Endothelial cell of umbilical vein (primary cell): ENCODE measurements at regions not wholly inside any gene's neighbourhood (a gene's known extent, or its start where the extent isn't known, plus 50 kb on each side); places are given as distances from the start of the nearest gene placed in this dataset.

Experiments used
- BruUV-seq: library from RNA; stranded (reverse); fragments of 400-500 nt; replicated peaks from 2 replicates; lab custom pipeline; 2021; lab: Mats Ljungman, UMichigan
- CTCF ChIA-PET: fragments of 300-600, 350-600 bp; sonication (Branson Sonifier 250); formaldehyde crosslinking; loops from one replicate; lab custom pipeline; 2021; ENCODE audit warnings: antibody characterized with exemption, inconsistent platforms; lab: Charles Lee
- POLR2A ChIA-PET: fragments of 300-600, 350-600 bp; sonication (Branson Sonifier 250); formaldehyde crosslinking; loops from one replicate; lab custom pipeline; 2021; ENCODE audit warnings: antibody characterized with exemption, inconsistent platforms; lab: Charles Lee
- DNase-seq: peaks from one replicate; pipeline ENCODE4 v3.0.0-alpha.2; 2011; ENCODE audit warnings: low read depth, low spot score
- FAIRE-seq: peaks from 2 replicates; lab custom pipeline; 2011; peaks lifted over from hg19 to GRCh38; lab: Jason Lieb, UNC
- H2AFZ ChIP-seq: 2 replicates; pipeline ENCODE4 v1.6.0; 2012; ENCODE audit warnings: low read depth, low read length, control low read depth, inconsistent platforms
- H3K27ac ChIP-seq: 2 replicates; pipeline ENCODE4 v1.5.1; 2011; ENCODE audit warnings: low read depth, mild to moderate bottlenecking, control low read depth, low read length, moderate library complexity; ENCODE audit not compliant: insufficient read depth
- H3K27me3 ChIP-seq, 2 experiments: 2 replicates each; pipeline versions ENCODE4 v1.6.0 to v1.6.1; 2011; ENCODE audit warnings: low read length in 2 of 2, mixed read lengths in 1 of 2; ENCODE audit not compliant: control insufficient read depth in 2 of 2, insufficient read depth in 2 of 2
- H3K36me3 ChIP-seq, 2 experiments: 2 replicates in 1 of 2; 3 replicates in 1 of 2; pipeline ENCODE4 v1.5.1; 2011; ENCODE audit warnings: low read length in 2 of 2, mild to moderate bottlenecking in 1 of 2, moderate library complexity in 1 of 2; ENCODE audit not compliant: control insufficient read depth in 2 of 2, insufficient read depth in 2 of 2; ENCODE audit errors: extremely low read depth in 1 of 2
- H3K4me1 ChIP-seq: 3 replicates; pipeline ENCODE4 v1.5.1; 2011; ENCODE audit warnings: mild to moderate bottlenecking, low read length; ENCODE audit not compliant: control insufficient read depth, insufficient read depth; ENCODE audit errors: extremely low read depth
- H3K4me2 ChIP-seq: 2 replicates; pipeline ENCODE4 v1.6.1; 2011; ENCODE audit warnings: low read length, control low read depth, mixed read lengths; ENCODE audit not compliant: insufficient read depth
- H3K4me3 ChIP-seq, 3 experiments: fragments of 200-600 bp in 1 of 3; sonication (generic), shearing (Covaris generic) in 1 of 3; replicated peaks in 1 of 3; 2 replicates each; pipeline ENCODE4 v1.5.1; 2011 to 2016; ENCODE audit warnings: control low read depth in 3 of 3, low read length in 3 of 3, mild to moderate bottlenecking in 2 of 3, inconsistent platforms in 1 of 3, low read depth in 1 of 3, moderate library complexity in 1 of 3; ENCODE audit not compliant: insufficient read depth in 1 of 3
- H3K79me2 ChIP-seq: 2 replicates; pipeline ENCODE4 v1.6.0; 2012; ENCODE audit warnings: low read length, inconsistent platforms; ENCODE audit not compliant: control insufficient read depth, insufficient read depth
- H3K9ac ChIP-seq: replicated peaks from 2 replicates; pipeline ENCODE3; 2011; ENCODE audit warnings: low read length, control low read depth; ENCODE audit not compliant: insufficient read depth; ENCODE audit errors: extremely low read depth
- H3K9me1 ChIP-seq: replicated peaks from 3 replicates; pipeline ENCODE4 v1.6.0; 2011; ENCODE audit warnings: mild to moderate bottlenecking, low read length; ENCODE audit not compliant: control insufficient read depth, insufficient read depth; ENCODE audit errors: extremely low read depth
- H3K9me3 ChIP-seq: replicated peaks from 2 replicates; pipeline ENCODE4 v1.5.1; 2012; ENCODE audit warnings: low read length, inconsistent platforms; ENCODE audit not compliant: control insufficient read depth, insufficient read depth
- H4K20me1 ChIP-seq: replicated peaks from 2 replicates; pipeline ENCODE3; 2011; ENCODE audit warnings: mild to moderate bottlenecking, low read length; ENCODE audit not compliant: control insufficient read depth, insufficient read depth; ENCODE audit errors: extremely low read depth
- EZH2 ChIP-seq: IDR thresholded peaks from 2 replicates; pipeline ENCODE4 v1.6.1; 2012; ENCODE audit warnings: borderline replicate concordance, low read depth, mild to moderate bottlenecking, moderate library complexity, low read length, inconsistent platforms; ENCODE audit not compliant: severe bottlenecking
- FOS ChIP-seq: IDR thresholded peaks from 2 replicates; pipeline ENCODE4 v1.6.1; 2011; ENCODE audit warnings: mild to moderate bottlenecking, low read length, moderate library complexity, borderline replicate concordance; ENCODE audit not compliant: insufficient read depth
- GATA2 ChIP-seq: IDR thresholded peaks from 2 replicates; pipeline ENCODE4 v1.7.0; 2011; ENCODE audit warnings: low read depth, mild to moderate bottlenecking, moderate library complexity, mixed read lengths, low read length; ENCODE audit not compliant: insufficient read length, insufficient read depth
- JUN ChIP-seq: IDR thresholded peaks from 2 replicates; pipeline ENCODE4 v1.6.1; 2011; ENCODE audit warnings: borderline replicate concordance, low read depth; ENCODE audit not compliant: insufficient read length, insufficient read depth
- MYC ChIP-seq: IDR thresholded peaks from one replicate; pipeline ENCODE4 v1.6.1; 2011; ENCODE audit warnings: mild to moderate bottlenecking, low read depth, low read length
- POLR2A ChIP-seq: IDR thresholded peaks from 2 replicates; pipeline ENCODE4 v1.6.1; 2012; ENCODE audit warnings: low read depth, mild to moderate bottlenecking, control low read depth, low read length
- POLR2AphosphoS5 ChIP-seq: IDR thresholded peaks from 2 replicates; pipeline ENCODE4 v1.6.1; 2012; ENCODE audit warnings: low read depth, mild to moderate bottlenecking, control low read depth, low read length, moderate library complexity; ENCODE audit not compliant: insufficient read depth
- dilution Hi-C: fragments of 300-500 bp; cut with MboI; formaldehyde crosslinking; loops from one replicate; pipeline ENCODE4 v1.15.0; 2019; ENCODE audit warnings: low sequenced_read_pairs; ENCODE audit not compliant: extremely low pct_ligation_motif_present
- intact Hi-C: fragments of 100-400 bp; cut with micrococcal nuclease; formaldehyde crosslinking; loops from one replicate; pipeline ENCODE4 v1.10.0; 2022
- TF ChIP-seq, protein P1 (sequence below): IDR thresholded peaks from 2 replicates; pipeline ENCODE4 v1.6.1; 2011; ENCODE audit not compliant: insufficient read depth, insufficient read length
- TF ChIP-seq, protein P2 (sequence below), 2 donors: IDR thresholded peaks; 1 replicate in 1 of 2; 2 replicates in 1 of 2; pipeline ENCODE4 v1.5.1; 2011; ENCODE audit warnings: low read length in 2 of 2, mild to moderate bottlenecking in 2 of 2, moderate library complexity in 2 of 2, control low read depth in 1 of 2, inconsistent platforms in 1 of 2, low read depth in 1 of 2; ENCODE audit not compliant: insufficient read depth in 1 of 2; ENCODE audit errors: extremely low read depth in 1 of 2

DNA sequence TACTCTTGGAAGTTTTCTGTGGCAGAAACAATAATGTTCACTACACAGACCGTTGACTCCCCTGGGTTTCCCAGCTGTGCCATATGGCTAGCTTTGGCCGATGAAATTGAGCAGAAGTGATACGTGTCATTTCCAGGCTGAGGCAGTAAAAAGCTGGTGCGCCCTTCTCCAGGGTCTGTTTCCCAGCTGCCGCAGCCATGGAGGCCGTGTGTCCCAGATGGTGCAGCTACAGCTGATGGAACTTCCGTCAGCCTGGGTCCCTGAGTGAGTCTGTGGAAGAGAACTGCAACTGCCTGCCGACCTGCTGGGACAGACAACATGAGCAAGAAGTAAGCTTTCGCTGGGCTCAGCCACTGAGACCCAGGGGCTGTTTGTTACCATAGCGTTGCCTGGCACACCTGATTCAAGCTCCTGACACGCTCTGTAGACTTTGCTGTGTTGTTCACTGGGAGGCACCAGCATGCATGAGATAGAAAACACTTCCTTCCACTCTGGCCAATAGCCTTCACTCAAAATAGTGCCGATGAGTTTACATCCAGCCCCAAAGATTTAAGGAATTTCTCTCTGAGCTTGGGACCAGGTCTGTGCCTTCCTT lies 116.3 kb upstream of the SLC25A33 start:
- H3K27ac ChIP-seq: no peak overlapping the region
- FAIRE-seq (no peak), DNase-seq (no peak)
- intact Hi-C loops (no loop called here), dilution Hi-C loops (no loop called here)
- H3K36me3 ChIP-seq: no peaks in the 10 kb centered on the region
- H3K4me2 ChIP-seq: no peak overlapping the region
- peaks cover 0 to 2% of the 10 kb centered on the region in 2 experiments for H3K27me3 ChIP-seq
- H3K4me3 ChIP-seq: no peak overlapping the region
- no peak overlapping the region for H3K9ac ChIP-seq
- no peak for TF ChIP-seq FOS
- TF ChIP-seq POLR2AphosphoS5: no peak
- no peak for TF ChIP-seq EZH2
- no peak for TF ChIP-seq POLR2A
- H3K4me1 ChIP-seq: no peaks in the 10 kb centered on the region
- ChIA-PET POLR2A (interaction anchor here (1.3 kb wide), 1 partner anchor 18 kb away, joined by 8 read pairs; no protein-coding TSS in a partner anchor), CTCF (interaction anchor here (0.5 to 2.6 kb wide), 6 partner anchors 9 to 68 kb away, joined by 3 to 5 read pairs (median 4); no protein-coding TSS in a partner anchor)
- no peaks in the 10 kb centered on the region for H3K9me3 ChIP-seq
- H4K20me1 ChIP-seq: no peaks in the 10 kb centered on the region
- no peaks in the 10 kb centered on the region for H3K79me2 ChIP-seq
- no peak overlapping the region for H2AFZ ChIP-seq
- BruUV-seq: no TSS peak
- no peaks in the 10 kb centered on the region for H3K9me1 ChIP-seq

DNA sequence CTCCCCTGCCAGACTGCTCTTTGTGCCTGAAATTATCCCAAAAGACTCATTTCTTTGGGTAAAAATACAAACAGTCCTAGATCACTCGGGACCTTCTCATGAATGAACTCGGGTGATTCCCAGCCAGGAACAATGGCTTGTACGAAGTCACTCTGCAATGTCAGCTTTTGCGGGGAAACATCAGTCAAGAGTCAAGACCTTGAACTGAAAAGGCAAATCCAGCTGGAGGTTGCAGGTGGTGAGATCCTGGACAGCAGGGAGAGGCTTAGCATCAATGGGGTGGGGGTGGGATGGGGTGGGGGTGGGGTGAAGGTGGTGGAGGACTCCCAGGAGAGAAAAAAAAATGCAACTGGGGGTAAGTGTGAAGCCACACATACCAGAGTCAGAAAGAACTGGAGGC lies 115.0 kb upstream of the SLC25A33 start:
- FAIRE-seq (no peak), DNase-seq (no peak)
- Histone ChIP-seq H3K9me1 (no peaks in the 10 kb centered on the region), H3K36me3 (no peaks in the 10 kb centered on the region), H3K4me3 (no peak overlapping the region), H2AFZ (no peak overlapping the region), H3K9ac (no peak overlapping the region), H3K27ac (no peak overlapping the region), H3K79me2 (no peaks in the 10 kb centered on the region), H3K4me1 (peaks cover 7% of the 10 kb centered on the region), H3K27me3 (peaks cover 0 to 2% of the 10 kb centered on the region in 2 experiments), H3K4me2 (no peak overlapping the region), H4K20me1 (no peaks in the 10 kb centered on the region), H3K9me3 (no peaks in the 10 kb centered on the region)
- no peak for TF ChIP-seq FOS
- no peak for TF ChIP-seq GATA2
- no peak for TF ChIP-seq POLR2AphosphoS5
- no peak for TF ChIP-seq MYC
- no peak for TF ChIP-seq EZH2
- TF ChIP-seq, protein P1, sequence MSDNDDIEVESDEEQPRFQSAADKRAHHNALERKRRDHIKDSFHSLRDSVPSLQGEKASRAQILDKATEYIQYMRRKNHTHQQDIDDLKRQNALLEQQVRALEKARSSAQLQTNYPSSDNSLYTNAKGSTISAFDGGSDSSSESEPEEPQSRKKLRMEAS: no peak
- no peak for TF ChIP-seq JUN
- no peak for TF ChIP-seq POLR2A
- TF ChIP-seq, protein P2, sequence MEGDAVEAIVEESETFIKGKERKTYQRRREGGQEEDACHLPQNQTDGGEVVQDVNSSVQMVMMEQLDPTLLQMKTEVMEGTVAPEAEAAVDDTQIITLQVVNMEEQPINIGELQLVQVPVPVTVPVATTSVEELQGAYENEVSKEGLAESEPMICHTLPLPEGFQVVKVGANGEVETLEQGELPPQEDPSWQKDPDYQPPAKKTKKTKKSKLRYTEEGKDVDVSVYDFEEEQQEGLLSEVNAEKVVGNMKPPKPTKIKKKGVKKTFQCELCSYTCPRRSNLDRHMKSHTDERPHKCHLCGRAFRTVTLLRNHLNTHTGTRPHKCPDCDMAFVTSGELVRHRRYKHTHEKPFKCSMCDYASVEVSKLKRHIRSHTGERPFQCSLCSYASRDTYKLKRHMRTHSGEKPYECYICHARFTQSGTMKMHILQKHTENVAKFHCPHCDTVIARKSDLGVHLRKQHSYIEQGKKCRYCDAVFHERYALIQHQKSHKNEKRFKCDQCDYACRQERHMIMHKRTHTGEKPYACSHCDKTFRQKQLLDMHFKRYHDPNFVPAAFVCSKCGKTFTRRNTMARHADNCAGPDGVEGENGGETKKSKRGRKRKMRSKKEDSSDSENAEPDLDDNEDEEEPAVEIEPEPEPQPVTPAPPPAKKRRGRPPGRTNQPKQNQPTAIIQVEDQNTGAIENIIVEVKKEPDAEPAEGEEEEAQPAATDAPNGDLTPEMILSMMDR (IDR thresholded peaks at IDR 0.05; ENCODE audit: extremely low read depth in 1 of 2, insufficient read depth in 1 of 2, low read depth in 1 of 2, low read length in 2 of 2): no peak
- dilution Hi-C loops (no loop called here), intact Hi-C loops (no loop called here)
- no TSS peak for BruUV-seq
- POLR2A ChIA-PET: interaction anchor here (1.3 kb wide), 1 partner anchor 17 kb away, joined by 8 read pairs; no protein-coding TSS in a partner anchor
- CTCF ChIA-PET: interaction anchor here (1.2 to 2.6 kb wide), 2 partner anchors 17 to 21 kb away, joined by 4 to 5 read pairs; no protein-coding TSS in a partner anchor
